Tibial nerve (tissue), 4 donors: ENCODE measurements at regions not wholly inside any gene's neighbourhood (a gene's known extent, or its start where the extent isn't known, plus 50 kb on each side); places are given as distances from the start of the nearest gene placed in this dataset.

ENCODE experiments used
- CTCF ChIP-seq, 5 experiments: fragments of 200-600 bp in 3 of 5; fragments of 450-650 bp in 2 of 5; sonication (generic) in 3 of 5; IDR thresholded peaks; one replicate each; pipeline ENCODE4 v1.5.1; 2016 to 2019; ENCODE audit warnings: antibody characterized with exemption in 5 of 5, mild to moderate bottlenecking in 3 of 5, moderate library complexity in 2 of 5
- EP300 ChIP-seq, 2 donors: sonication (generic); formaldehyde crosslinking; IDR thresholded peaks; one replicate each; pipeline ENCODE4 v1.6.1; 2017; ENCODE audit warnings: antibody characterized with exemption in 2 of 2, mild to moderate bottlenecking in 1 of 2

GRCh38 chr4:111234939-111235338, 612.1 kb upstream of the PITX2 start:
- TF ChIP-seq CTCF (IDR thresholded peaks at IDR 0.05) (no peak), EP300 (IDR thresholded peaks at IDR 0.05) (no peak)
